HL-60 (cell line): ENCODE measurements at regions not wholly inside any gene's neighbourhood (a gene's known extent, or its start where the extent isn't known, plus 50 kb on each side); places are given as distances from the start of the nearest gene placed in this dataset.

Experiments
- DNase-seq, 2 experiments: peaks; one replicate each; pipeline ENCODE4 v3.0.0-alpha.2; 2010 to 2020; ENCODE audit warnings: low read depth in 1 of 2, low spot score in 1 of 2
- H3K27ac ChIP-seq: fragments of 250-450 bp; sonication (Bioruptor Pico); replicated peaks from 2 replicates; pipeline ENCODE4 v1.5.1; 2020; ENCODE audit warnings: mild to moderate bottlenecking, moderate library complexity
- H3K27me3 ChIP-seq: fragments of 250-450 bp; sonication (Bioruptor Pico); 2 replicates; pipeline ENCODE4 v1.5.1; 2021; ENCODE audit warnings: mild to moderate bottlenecking, moderate library complexity; ENCODE audit not compliant: insufficient read depth, poor library complexity, severe bottlenecking
- H3K4me3 ChIP-seq: replicated peaks from 2 replicates; pipeline ENCODE4 v1.5.1; 2011; ENCODE audit warnings: mild to moderate bottlenecking, control low read depth, low read length; ENCODE audit not compliant: insufficient read depth
- GABPA ChIP-seq: IDR thresholded peaks from 2 replicates; pipeline ENCODE4 v1.6.1; 2012; ENCODE audit warnings: low read depth
- POLR2AphosphoS5 ChIP-seq: IDR thresholded peaks from 2 replicates; pipeline ENCODE4 v1.6.1; 2012; ENCODE audit warnings: low read depth
- SPI1 ChIP-seq: IDR thresholded peaks from 2 replicates; pipeline ENCODE4 v1.6.1; 2012; ENCODE audit warnings: low read depth, mild to moderate bottlenecking, borderline replicate concordance
- TF ChIP-seq, protein P1 (sequence below): IDR thresholded peaks from 2 replicates; pipeline ENCODE4 v1.6.1; 2012; ENCODE audit warnings: low read depth; ENCODE audit not compliant: insufficient replicate concordance
- TF ChIP-seq, protein P2 (sequence below): IDR thresholded peaks from one replicate; pipeline ENCODE4 v1.5.1; 2011; ENCODE audit warnings: low read length, control low read depth, inconsistent platforms; ENCODE audit not compliant: insufficient read depth

DNA sequence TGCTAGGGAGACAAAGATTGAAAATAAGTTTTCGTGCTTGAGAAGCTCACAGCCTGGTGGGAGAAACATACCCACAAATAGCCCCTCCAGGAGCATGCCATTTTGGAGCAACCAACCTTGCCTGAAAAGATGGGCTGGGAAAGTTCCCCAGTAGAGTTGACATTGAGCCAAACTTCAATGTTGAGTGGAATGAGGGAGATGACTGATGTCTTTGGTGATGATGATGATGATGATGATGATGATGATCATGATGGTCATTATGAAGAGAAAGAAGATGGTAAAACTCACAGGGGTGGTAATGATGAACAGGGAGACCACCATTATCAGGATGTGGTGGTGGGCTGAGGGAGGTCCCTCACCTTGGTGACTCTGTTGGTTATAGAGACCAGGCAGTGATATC is 50.1 kb upstream of the ADRA1D start:
- Histone ChIP-seq H3K27me3 (no peaks in the 10 kb centered on the region), H3K4me3 (no peak overlapping the region), H3K27ac (no peak overlapping the region)
- no peak for DNase-seq
- no peak for TF ChIP-seq GABPA
- TF ChIP-seq SPI1: no peak
- no peak for TF ChIP-seq POLR2AphosphoS5
- TF ChIP-seq, protein P1, sequence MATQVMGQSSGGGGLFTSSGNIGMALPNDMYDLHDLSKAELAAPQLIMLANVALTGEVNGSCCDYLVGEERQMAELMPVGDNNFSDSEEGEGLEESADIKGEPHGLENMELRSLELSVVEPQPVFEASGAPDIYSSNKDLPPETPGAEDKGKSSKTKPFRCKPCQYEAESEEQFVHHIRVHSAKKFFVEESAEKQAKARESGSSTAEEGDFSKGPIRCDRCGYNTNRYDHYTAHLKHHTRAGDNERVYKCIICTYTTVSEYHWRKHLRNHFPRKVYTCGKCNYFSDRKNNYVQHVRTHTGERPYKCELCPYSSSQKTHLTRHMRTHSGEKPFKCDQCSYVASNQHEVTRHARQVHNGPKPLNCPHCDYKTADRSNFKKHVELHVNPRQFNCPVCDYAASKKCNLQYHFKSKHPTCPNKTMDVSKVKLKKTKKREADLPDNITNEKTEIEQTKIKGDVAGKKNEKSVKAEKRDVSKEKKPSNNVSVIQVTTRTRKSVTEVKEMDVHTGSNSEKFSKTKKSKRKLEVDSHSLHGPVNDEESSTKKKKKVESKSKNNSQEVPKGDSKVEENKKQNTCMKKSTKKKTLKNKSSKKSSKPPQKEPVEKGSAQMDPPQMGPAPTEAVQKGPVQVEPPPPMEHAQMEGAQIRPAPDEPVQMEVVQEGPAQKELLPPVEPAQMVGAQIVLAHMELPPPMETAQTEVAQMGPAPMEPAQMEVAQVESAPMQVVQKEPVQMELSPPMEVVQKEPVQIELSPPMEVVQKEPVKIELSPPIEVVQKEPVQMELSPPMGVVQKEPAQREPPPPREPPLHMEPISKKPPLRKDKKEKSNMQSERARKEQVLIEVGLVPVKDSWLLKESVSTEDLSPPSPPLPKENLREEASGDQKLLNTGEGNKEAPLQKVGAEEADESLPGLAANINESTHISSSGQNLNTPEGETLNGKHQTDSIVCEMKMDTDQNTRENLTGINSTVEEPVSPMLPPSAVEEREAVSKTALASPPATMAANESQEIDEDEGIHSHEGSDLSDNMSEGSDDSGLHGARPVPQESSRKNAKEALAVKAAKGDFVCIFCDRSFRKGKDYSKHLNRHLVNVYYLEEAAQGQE: no peak
- TF ChIP-seq, protein P2, sequence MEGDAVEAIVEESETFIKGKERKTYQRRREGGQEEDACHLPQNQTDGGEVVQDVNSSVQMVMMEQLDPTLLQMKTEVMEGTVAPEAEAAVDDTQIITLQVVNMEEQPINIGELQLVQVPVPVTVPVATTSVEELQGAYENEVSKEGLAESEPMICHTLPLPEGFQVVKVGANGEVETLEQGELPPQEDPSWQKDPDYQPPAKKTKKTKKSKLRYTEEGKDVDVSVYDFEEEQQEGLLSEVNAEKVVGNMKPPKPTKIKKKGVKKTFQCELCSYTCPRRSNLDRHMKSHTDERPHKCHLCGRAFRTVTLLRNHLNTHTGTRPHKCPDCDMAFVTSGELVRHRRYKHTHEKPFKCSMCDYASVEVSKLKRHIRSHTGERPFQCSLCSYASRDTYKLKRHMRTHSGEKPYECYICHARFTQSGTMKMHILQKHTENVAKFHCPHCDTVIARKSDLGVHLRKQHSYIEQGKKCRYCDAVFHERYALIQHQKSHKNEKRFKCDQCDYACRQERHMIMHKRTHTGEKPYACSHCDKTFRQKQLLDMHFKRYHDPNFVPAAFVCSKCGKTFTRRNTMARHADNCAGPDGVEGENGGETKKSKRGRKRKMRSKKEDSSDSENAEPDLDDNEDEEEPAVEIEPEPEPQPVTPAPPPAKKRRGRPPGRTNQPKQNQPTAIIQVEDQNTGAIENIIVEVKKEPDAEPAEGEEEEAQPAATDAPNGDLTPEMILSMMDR: no peak
